Stimulated activated CD4-positive, alpha-beta T cell treated with anti-CD3 and anti-CD28 coated beads, Interleukin-12 subunit alpha, Interleukin-12 subunit beta, amount 100 ng/mL, for 48 hours (primary cell): ENCODE measurements at regions not wholly inside any gene's neighbourhood (a gene's known extent, or its start where the extent isn't known, plus 50 kb on each side); places are given as distances from the start of the nearest gene placed in this dataset.
"Not testable (repeated sequence)": the region's sequence is repeated elsewhere in the genome, so short reads cannot be mapped to it uniquely, and the experiment has no call there.

Source experiments
- DNase-seq, 3 donors: peaks; one replicate each; pipeline ENCODE4 v3.0.0-alpha.2; 2020; ENCODE audit warnings: low read depth in 2 of 3, low spot score in 1 of 3

- DNase-seq, result not testable (repeated sequence)
Measured at GRCh38 chr1:66424530-66424929, 109.4 kb upstream of the SGIP1 start.

GRCh38 chr1:66426239-66426853 is 107.6 kb upstream of the SGIP1 start:
- no peak for DNase-seq

GRCh38 chr1:66430815-66431214 is 103.1 kb upstream of the SGIP1 start:
- not testable (repeated sequence) for DNase-seq

GRCh38 chr1:66431999-66432398 is 102.0 kb upstream of the SGIP1 start:
- no peak for DNase-seq

- DNase-seq, result no peak
Measured at GRCh38 chr1:66433611-66434010, 100.3 kb upstream of the SGIP1 start.

- no peak for DNase-seq
Measured at GRCh38 chr1:66434096-66434495, 99.9 kb upstream of the SGIP1 start.

GRCh38 chr1:66435541-66435940 is 98.4 kb upstream of the SGIP1 start:
- DNase-seq, result no peak

GRCh38 chr1:66436378-66437135 is 97.4 kb upstream of the SGIP1 start:
- peak; percentile 46 to 66 (median 50) for DNase-seq

GRCh38 chr1:66437136-66437401 is 96.9 kb upstream of the SGIP1 start:
- no peak for DNase-seq

GRCh38 chr1:66438062-66438461 is 95.9 kb upstream of the SGIP1 start:
- no peak for DNase-seq

- DNase-seq, result no peak
Measured at GRCh38 chr1:66438501-66438900, 95.5 kb upstream of the SGIP1 start.

GRCh38 chr1:66439031-66439740 is 94.8 kb upstream of the SGIP1 start:
- no peak for DNase-seq

- DNase-seq, result no peak
Measured at GRCh38 chr1:66443793-66444192, 90.2 kb upstream of the SGIP1 start.

- no peak for DNase-seq
Measured at GRCh38 chr1:66444438-66445265, 89.3 kb upstream of the SGIP1 start.

- peak in 2 of 3 donors; percentile 20 to 33 for DNase-seq
Measured at GRCh38 chr1:66445492-66446181, 88.3 kb upstream of the SGIP1 start.

GRCh38 chr1:66446261-66447001 is 87.5 kb upstream of the SGIP1 start:
- peak in 1 of 3 donors; percentile 73 for DNase-seq

GRCh38 chr1:66450043-66450514 is 83.9 kb upstream of the SGIP1 start:
- no peak for DNase-seq

GRCh38 chr1:66450847-66451246 is 83.1 kb upstream of the SGIP1 start:
- no peak for DNase-seq

GRCh38 chr1:66452162-66452561 is 81.8 kb upstream of the SGIP1 start:
- no peak for DNase-seq

GRCh38 chr1:66452982-66453381 is 81.0 kb upstream of the SGIP1 start:
- no peak for DNase-seq
